HL-60 (cell line): ENCODE measurements at regions not wholly inside any gene's neighbourhood (a gene's known extent, or its start where the extent isn't known, plus 50 kb on each side); places are given as distances from the start of the nearest gene placed in this dataset.

Source experiments
- DNase-seq, 2 experiments: peaks; one replicate each; pipeline ENCODE4 v3.0.0-alpha.2; 2010 to 2020; ENCODE audit warnings: low read depth in 1 of 2, low spot score in 1 of 2
- H3K27ac ChIP-seq: fragments of 250-450 bp; sonication (Bioruptor Pico); replicated peaks from 2 replicates; pipeline ENCODE4 v1.5.1; 2020; ENCODE audit warnings: mild to moderate bottlenecking, moderate library complexity
- H3K27me3 ChIP-seq: fragments of 250-450 bp; sonication (Bioruptor Pico); 2 replicates; pipeline ENCODE4 v1.5.1; 2021; ENCODE audit warnings: mild to moderate bottlenecking, moderate library complexity; ENCODE audit not compliant: insufficient read depth, poor library complexity, severe bottlenecking
- H3K4me3 ChIP-seq: replicated peaks from 2 replicates; pipeline ENCODE4 v1.5.1; 2011; ENCODE audit warnings: mild to moderate bottlenecking, control low read depth, low read length; ENCODE audit not compliant: insufficient read depth
- CTCF ChIP-seq: IDR thresholded peaks from one replicate; pipeline ENCODE4 v1.5.1; 2011; ENCODE audit warnings: low read length, control low read depth, inconsistent platforms; ENCODE audit not compliant: insufficient read depth
- GABPA ChIP-seq: IDR thresholded peaks from 2 replicates; pipeline ENCODE4 v1.6.1; 2012; ENCODE audit warnings: low read depth
- POLR2AphosphoS5 ChIP-seq: IDR thresholded peaks from 2 replicates; pipeline ENCODE4 v1.6.1; 2012; ENCODE audit warnings: low read depth
- SPI1 ChIP-seq: IDR thresholded peaks from 2 replicates; pipeline ENCODE4 v1.6.1; 2012; ENCODE audit warnings: low read depth, mild to moderate bottlenecking, borderline replicate concordance
- TF ChIP-seq, protein P1 (sequence below): IDR thresholded peaks from 2 replicates; pipeline ENCODE4 v1.6.1; 2012; ENCODE audit warnings: low read depth; ENCODE audit not compliant: insufficient replicate concordance

- DNase-seq, result no peak
- Histone ChIP-seq H3K4me3 (no peak overlapping the region), H3K27ac (no peak overlapping the region), H3K27me3 (no peaks in the 10 kb centered on the region)
- TF ChIP-seq SPI1 (no peak), CTCF (no peak), GABPA (no peak), POLR2AphosphoS5 (no peak)
- TF ChIP-seq, protein P1, sequence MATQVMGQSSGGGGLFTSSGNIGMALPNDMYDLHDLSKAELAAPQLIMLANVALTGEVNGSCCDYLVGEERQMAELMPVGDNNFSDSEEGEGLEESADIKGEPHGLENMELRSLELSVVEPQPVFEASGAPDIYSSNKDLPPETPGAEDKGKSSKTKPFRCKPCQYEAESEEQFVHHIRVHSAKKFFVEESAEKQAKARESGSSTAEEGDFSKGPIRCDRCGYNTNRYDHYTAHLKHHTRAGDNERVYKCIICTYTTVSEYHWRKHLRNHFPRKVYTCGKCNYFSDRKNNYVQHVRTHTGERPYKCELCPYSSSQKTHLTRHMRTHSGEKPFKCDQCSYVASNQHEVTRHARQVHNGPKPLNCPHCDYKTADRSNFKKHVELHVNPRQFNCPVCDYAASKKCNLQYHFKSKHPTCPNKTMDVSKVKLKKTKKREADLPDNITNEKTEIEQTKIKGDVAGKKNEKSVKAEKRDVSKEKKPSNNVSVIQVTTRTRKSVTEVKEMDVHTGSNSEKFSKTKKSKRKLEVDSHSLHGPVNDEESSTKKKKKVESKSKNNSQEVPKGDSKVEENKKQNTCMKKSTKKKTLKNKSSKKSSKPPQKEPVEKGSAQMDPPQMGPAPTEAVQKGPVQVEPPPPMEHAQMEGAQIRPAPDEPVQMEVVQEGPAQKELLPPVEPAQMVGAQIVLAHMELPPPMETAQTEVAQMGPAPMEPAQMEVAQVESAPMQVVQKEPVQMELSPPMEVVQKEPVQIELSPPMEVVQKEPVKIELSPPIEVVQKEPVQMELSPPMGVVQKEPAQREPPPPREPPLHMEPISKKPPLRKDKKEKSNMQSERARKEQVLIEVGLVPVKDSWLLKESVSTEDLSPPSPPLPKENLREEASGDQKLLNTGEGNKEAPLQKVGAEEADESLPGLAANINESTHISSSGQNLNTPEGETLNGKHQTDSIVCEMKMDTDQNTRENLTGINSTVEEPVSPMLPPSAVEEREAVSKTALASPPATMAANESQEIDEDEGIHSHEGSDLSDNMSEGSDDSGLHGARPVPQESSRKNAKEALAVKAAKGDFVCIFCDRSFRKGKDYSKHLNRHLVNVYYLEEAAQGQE, result no peak
Observed at GRCh38 chr9:74277532-74277931, 219.6 kb upstream of the RORB start.

GRCh38 chr9:74281674-74282073 is 215.5 kb upstream of the RORB start:
- Histone ChIP-seq H3K27me3 (no peaks in the 10 kb centered on the region), H3K27ac (no peak overlapping the region), H3K4me3 (no peak overlapping the region)
- TF ChIP-seq, protein P1, result no peak
- TF ChIP-seq CTCF (no peak), SPI1 (no peak), POLR2AphosphoS5 (no peak), GABPA (no peak)
- no peak for DNase-seq

DNA sequence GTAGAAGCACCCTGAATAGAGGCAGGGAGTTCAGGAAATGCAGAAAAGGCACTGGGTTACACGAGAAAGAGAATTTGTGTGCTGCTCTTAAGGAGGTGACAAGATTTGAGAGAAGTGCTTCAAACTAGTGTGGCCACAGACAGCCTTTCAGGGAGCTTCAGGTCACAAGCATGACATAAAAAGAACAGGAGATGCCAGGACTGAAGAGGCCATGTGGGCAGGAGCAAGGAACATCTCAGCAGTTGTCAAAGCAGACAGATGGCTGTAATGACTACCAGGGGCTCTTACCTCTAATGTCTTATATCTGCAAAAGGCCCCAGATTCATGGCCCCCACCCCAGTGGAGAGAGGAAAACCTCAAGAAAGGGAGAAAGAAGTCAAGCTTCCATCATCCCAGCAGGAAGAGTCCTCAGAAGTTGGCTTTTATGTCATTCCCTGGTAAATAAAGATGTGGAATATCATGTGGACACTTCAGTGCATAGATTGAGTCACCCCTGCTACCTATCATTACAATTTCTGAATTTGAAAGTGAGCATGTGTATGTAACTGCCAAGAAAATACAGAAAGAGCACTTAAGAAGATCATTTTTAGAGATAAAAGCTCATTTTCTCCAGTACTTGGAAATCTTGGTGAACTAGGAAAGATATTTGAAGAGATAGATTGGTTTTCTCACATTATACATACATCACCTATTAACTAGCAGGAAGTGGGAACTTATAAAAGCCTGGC is 214.4 kb upstream of the RORB start:
- H3K27ac ChIP-seq, result no peak overlapping the region
- DNase-seq, result no peak
- H3K4me3 ChIP-seq, result no peak overlapping the region

More for the DNA sequence above, 214.4 kb upstream of the RORB start:
- TF ChIP-seq POLR2AphosphoS5 (no peak), CTCF (no peak), SPI1 (no peak), GABPA (no peak)
- TF ChIP-seq, protein P1, result no peak
- no peaks in the 10 kb centered on the region for H3K27me3 ChIP-seq
